Spleen (tissue), 11 donors: ENCODE measurements at regions not wholly inside any gene's neighbourhood (a gene's known extent, or its start where the extent isn't known, plus 50 kb on each side); places are given as distances from the start of the nearest gene placed in this dataset.

Experiments
- DNase-seq: peaks from one replicate; pipeline ENCODE4 v3.0.0-alpha.2; 2020
- H3K27ac ChIP-seq, 8 donors: fragments of 200-600 bp; sonication (generic) in 7 of 8; 1 replicate in 4 of 8; 2 replicates in 4 of 8; pipeline versions ENCODE4 v1.5.0 to v1.8.0; 2016 to 2021; ENCODE audit warnings: inconsistent platforms in 4 of 8, mild to moderate bottlenecking in 4 of 8, moderate library complexity in 1 of 8
- H3K27me3 ChIP-seq, 7 donors: fragments of 200-600 bp; sonication (generic) in 6 of 7; replicated peaks in 1 of 7; 1 replicate in 4 of 7; 2 replicates in 3 of 7; pipeline versions ENCODE4 v1.5.0 to v1.8.0; 2016 to 2021; ENCODE audit warnings: inconsistent platforms in 3 of 7, mild to moderate bottlenecking in 1 of 7
- H3K36me3 ChIP-seq, 6 donors: fragments of 200-600 bp; sonication (generic) in 5 of 6; 1 replicate in 4 of 6; 2 replicates in 2 of 6; pipeline versions ENCODE4 v1.5.0 to v1.8.0; 2016 to 2021; ENCODE audit warnings: inconsistent platforms in 2 of 6
- H3K4me1 ChIP-seq, 6 donors: fragments of 200-600 bp; sonication (generic) in 5 of 6; 1 replicate in 3 of 6; 2 replicates in 3 of 6; pipeline versions ENCODE4 v1.5.0 to v1.8.0; 2016 to 2021; ENCODE audit warnings: inconsistent platforms in 3 of 6
- H3K4me3 ChIP-seq, 8 donors: fragments of 200-600 bp; sonication (generic) in 7 of 8; 1 replicate in 4 of 8; 2 replicates in 4 of 8; pipeline versions ENCODE4 v1.5.0 to v1.8.0; 2016 to 2021; ENCODE audit warnings: inconsistent platforms in 4 of 8, mild to moderate bottlenecking in 4 of 8, moderate library complexity in 2 of 8
- H3K9me3 ChIP-seq, 8 donors: fragments of 200-600 bp; sonication (generic) in 7 of 8; 1 replicate in 4 of 8; 2 replicates in 4 of 8; pipeline versions ENCODE4 v1.5.0 to v1.8.0; 2016 to 2021; ENCODE audit warnings: inconsistent platforms in 4 of 8
- POLR2A ChIP-seq, 3 donors: fragments of 450-650 bp; IDR thresholded peaks; one replicate each; pipeline ENCODE4 v1.5.1; 2017; ENCODE audit warnings: antibody characterized with exemption in 3 of 3, mild to moderate bottlenecking in 1 of 3
- POLR2AphosphoS5 ChIP-seq, 3 donors: sonication (generic); formaldehyde crosslinking; IDR thresholded peaks; one replicate each; pipeline ENCODE4 v1.5.1; 2017; ENCODE audit warnings: antibody characterized with exemption in 3 of 3
- WGBS, 5 donors: extraction: QIAGEN DNeasy Blood & Tissue Kit in 3 of 5; methylation state at CpG; one replicate each; pipeline versions ENCODE4 v1.1.5 to v1.1.7; 2013 to 2018; 5-methylcytosine and 5-hydroxymethylcytosine counted together
- intact Hi-C: fragments of 100-400 bp; cut with DNase I; formaldehyde crosslinking; loops from one replicate; pipeline ENCODE4 v1.15.0; 2023; ENCODE audit warnings: low total_unique reads
- TF ChIP-seq, protein P1 (sequence below), 11 experiments: fragments of 200-600 bp in 7 of 11; fragments of 450-650 bp in 4 of 11; sonication (generic) in 4 of 11; IDR thresholded peaks in 8 of 11; conservative IDR thresholded peaks in 3 of 11; 1 replicate in 7 of 11; 2 replicates in 4 of 11; pipeline versions ENCODE4 v1.4.0 to v1.8.0; 2016 to 2021; ENCODE audit warnings: antibody characterized with exemption in 11 of 11, inconsistent platforms in 4 of 11, mild to moderate bottlenecking in 1 of 11
- donor health status: healthy with polysubstance abuse.
- donor health status: DM: no; HTN: no; CAD: no; lungs with moderate emphysema.
- donor health status: DM: no; HTN: no; CAD: no.
- donor health status: Bipolar disorder and iron deficiency.
- donor health status: healthy.
- donor health status: DM: no; HTN: no; CAD: no.
- donor health status: DM: yes; HTN: yes; CAD: no.

DNA sequence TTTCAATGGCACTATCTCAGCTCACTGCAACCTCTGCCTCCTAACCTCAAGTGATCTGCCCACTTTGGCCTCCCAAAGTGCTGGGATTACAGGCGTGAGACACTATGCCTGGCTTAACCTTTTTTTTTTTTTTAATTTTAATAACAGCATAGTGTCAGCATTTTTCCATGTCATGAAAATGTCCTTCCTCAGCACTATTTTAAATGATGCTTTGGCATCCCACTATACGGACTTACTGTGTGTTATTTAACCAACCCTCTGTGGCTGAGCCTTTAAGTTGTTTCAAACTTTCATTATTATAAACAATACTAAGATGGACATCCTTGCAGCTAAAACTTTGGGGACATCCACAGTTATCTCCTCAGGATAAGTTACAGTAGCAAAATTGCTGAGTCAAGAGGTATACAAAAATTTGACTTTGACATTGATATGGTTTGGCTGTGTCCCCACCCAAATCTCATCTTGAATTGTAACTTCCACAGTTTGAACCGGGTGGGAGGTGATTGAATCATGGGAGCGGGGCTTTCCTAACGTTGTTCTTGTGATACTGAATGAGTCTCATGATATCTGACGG, 123.8 kb upstream of the JARID2 start:
- H3K9me3 ChIP-seq = no peaks in the 10 kb centered on the region
- DNase-seq = no peak
- no peaks in the 10 kb centered on the region for H3K4me1 ChIP-seq
- WGBS, 5 donors = 91 to 97% (median 92%) methylated on average over 6 of the region's 6 CpGs
- no peaks in the 10 kb centered on the region for H3K27me3 ChIP-seq
- TF ChIP-seq POLR2AphosphoS5 (IDR thresholded peaks at IDR 0.05) = no peak
- TF ChIP-seq, protein P1, sequence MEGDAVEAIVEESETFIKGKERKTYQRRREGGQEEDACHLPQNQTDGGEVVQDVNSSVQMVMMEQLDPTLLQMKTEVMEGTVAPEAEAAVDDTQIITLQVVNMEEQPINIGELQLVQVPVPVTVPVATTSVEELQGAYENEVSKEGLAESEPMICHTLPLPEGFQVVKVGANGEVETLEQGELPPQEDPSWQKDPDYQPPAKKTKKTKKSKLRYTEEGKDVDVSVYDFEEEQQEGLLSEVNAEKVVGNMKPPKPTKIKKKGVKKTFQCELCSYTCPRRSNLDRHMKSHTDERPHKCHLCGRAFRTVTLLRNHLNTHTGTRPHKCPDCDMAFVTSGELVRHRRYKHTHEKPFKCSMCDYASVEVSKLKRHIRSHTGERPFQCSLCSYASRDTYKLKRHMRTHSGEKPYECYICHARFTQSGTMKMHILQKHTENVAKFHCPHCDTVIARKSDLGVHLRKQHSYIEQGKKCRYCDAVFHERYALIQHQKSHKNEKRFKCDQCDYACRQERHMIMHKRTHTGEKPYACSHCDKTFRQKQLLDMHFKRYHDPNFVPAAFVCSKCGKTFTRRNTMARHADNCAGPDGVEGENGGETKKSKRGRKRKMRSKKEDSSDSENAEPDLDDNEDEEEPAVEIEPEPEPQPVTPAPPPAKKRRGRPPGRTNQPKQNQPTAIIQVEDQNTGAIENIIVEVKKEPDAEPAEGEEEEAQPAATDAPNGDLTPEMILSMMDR (IDR thresholded peaks at IDR 0.05 in 8 of 11, conservative IDR thresholded peaks at IDR 0.05 in 3 of 11) = no peak
- TF ChIP-seq POLR2A (IDR thresholded peaks at IDR 0.05) = no peak
- H3K27ac ChIP-seq = no peak overlapping the region
- H3K4me3 ChIP-seq = no peak overlapping the region
- intact Hi-C loops = no loop called here
- H3K36me3 ChIP-seq = no peaks in the 10 kb centered on the region

DNA sequence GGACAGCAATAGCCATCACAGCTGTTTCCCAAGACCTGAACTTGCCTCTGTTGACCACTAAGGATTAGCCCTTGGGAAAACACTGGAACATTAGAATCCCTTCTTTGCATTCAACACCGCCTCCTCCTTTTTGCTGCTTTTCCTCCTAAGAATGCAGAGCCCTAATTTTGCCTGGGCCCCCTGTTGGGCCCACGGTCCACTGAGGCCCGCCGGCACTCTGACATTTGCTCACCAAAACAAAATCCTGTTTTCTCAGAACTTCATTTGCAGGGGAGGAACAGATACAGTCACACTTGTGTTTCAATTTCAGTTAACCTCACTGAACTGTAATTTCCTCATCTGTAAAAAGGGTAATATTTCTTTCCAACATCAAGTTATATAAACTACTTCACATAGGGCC, 116.0 kb upstream of the JARID2 start:
- peaks cover 0 to 22% (median 2%) of the 10 kb centered on the region in 6 donors for H3K4me1 ChIP-seq
- H3K9me3 ChIP-seq = no peaks in the 10 kb centered on the region
- peak overlapping the region in 3 of 8 donors; percentile 14 to 32 (median 20) for H3K27ac ChIP-seq
- H3K36me3 ChIP-seq = no peaks in the 10 kb centered on the region
- TF ChIP-seq POLR2AphosphoS5 (IDR thresholded peaks at IDR 0.05) = no peak
- no peak for TF ChIP-seq POLR2A (IDR thresholded peaks at IDR 0.05)
- TF ChIP-seq, protein P1 (IDR thresholded peaks at IDR 0.05 in 8 of 11, conservative IDR thresholded peaks at IDR 0.05 in 3 of 11) = no peak
- DNase-seq = no peak
- H3K4me3 ChIP-seq = no peak overlapping the region
- WGBS, 5 donors = 42 to 56% (median 51%) methylated on average over 4 of the region's 4 CpGs
- intact Hi-C loops = no loop called here
- no peaks in the 10 kb centered on the region for H3K27me3 ChIP-seq

DNA sequence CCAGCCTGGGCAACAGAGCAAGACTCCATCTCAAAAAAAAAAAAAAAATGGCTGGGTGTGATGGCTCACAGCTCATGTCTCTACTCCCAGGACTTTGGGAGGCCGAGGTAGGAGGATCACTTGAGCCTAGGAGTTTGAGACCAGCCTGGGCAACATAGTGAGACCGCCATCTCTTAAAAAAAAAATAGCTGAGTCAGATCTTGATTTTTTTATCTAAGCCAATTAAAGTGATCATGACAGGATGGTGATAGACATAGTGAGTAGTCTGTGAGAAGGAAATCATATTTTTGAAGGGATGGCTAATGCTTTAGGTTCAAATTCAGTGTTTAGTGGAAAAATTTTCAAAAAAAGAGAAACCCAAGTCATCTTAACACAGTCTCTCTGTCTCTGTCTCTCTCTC, 114.6 kb upstream of the JARID2 start:
- Histone ChIP-seq H3K4me1 (peaks cover 0 to 22% (median 2%) of the 10 kb centered on the region in 6 donors), H3K36me3 (no peaks in the 10 kb centered on the region), H3K9me3 (no peaks in the 10 kb centered on the region), H3K27me3 (no peaks in the 10 kb centered on the region), H3K4me3 (no peak overlapping the region), H3K27ac (no peak overlapping the region)
- WGBS, 5 donors = 94 to 98% (median 98%) methylated on average over 2 of the region's 2 CpGs
- intact Hi-C loops = no loop called here
- TF ChIP-seq, protein P1 (IDR thresholded peaks at IDR 0.05 in 8 of 11, conservative IDR thresholded peaks at IDR 0.05 in 3 of 11) = no peak
- TF ChIP-seq POLR2AphosphoS5 (IDR thresholded peaks at IDR 0.05) (no peak), POLR2A (IDR thresholded peaks at IDR 0.05) (no peak)
- no peak for DNase-seq

DNA sequence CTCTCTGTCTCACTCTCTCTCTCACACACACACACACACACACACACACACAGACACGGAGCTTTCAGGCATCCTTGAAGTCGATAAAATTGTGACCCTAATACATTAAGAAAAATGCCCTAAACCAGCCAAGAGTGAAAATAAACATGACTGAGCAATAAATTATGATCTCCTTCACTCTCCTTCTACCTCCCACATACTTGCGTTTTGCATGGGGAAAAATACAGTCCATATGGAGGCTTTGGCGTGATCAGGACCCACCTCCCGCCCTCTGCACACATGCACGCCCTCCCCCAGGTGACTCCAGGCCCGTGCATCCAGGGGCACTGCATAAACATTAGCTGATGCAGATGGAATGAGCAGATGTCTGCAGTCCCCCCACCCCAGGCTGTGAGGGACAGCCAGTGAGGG, 114.2 kb upstream of the JARID2 start:
- Histone ChIP-seq H3K4me3 (no peak overlapping the region), H3K9me3 (no peaks in the 10 kb centered on the region), H3K36me3 (no peaks in the 10 kb centered on the region), H3K4me1 (peaks cover 0 to 22% (median 2%) of the 10 kb centered on the region in 6 donors), H3K27me3 (no peaks in the 10 kb centered on the region), H3K27ac (no peak overlapping the region)
- no peak for DNase-seq
- intact Hi-C loops = no loop called here
- TF ChIP-seq POLR2A (IDR thresholded peaks at IDR 0.05) (no peak), POLR2AphosphoS5 (IDR thresholded peaks at IDR 0.05) (no peak)
- TF ChIP-seq, protein P1 (IDR thresholded peaks at IDR 0.05 in 8 of 11, conservative IDR thresholded peaks at IDR 0.05 in 3 of 11) = no peak
- whole genome bisulfite sequencing, 5 donors = 70 to 77% (median 74%) methylated on average over 7 of the region's 7 CpGs
